Lower leg skin (tissue), 4 donors: ENCODE measurements at regions not wholly inside any gene's neighbourhood (a gene's known extent, or its start where the extent isn't known, plus 50 kb on each side); places are given as distances from the start of the nearest gene placed in this dataset.

ENCODE experiments used
- DNase-seq, 2 donors: peaks; one replicate each; pipeline ENCODE4 v3.0.0-alpha.2; 2019; ENCODE audit warnings: low spot score in 2 of 2
- H3K4me3 ChIP-seq: fragments of 200-600 bp; sonication (generic); 2 replicates; pipeline ENCODE4 v1.5.1; 2017; ENCODE audit warnings: mild to moderate bottlenecking, low read depth; ENCODE audit not compliant: poor library complexity, severe bottlenecking
- POLR2A ChIP-seq, 2 donors: fragments of 450-650 bp; IDR thresholded peaks; one replicate each; pipeline ENCODE4 v1.6.1; 2016 to 2017; ENCODE audit warnings: antibody characterized with exemption in 2 of 2, mild to moderate bottlenecking in 1 of 2, moderate library complexity in 1 of 2
- WGBS, 2 donors: methylation state at CpG; one replicate each; pipeline ENCODE4 v1.1.5; 2018; 5-methylcytosine and 5-hydroxymethylcytosine counted together
- intact Hi-C: fragments of 100-400 bp; cut with DNase I; formaldehyde crosslinking; loops from one replicate; pipeline ENCODE4 v1.15.0; 2023; ENCODE audit warnings: low total_unique reads
- TF ChIP-seq, protein P1 (sequence below), 3 donors: fragments of 450-650 bp; IDR thresholded peaks; one replicate each; pipeline ENCODE4 v1.5.1; 2016; ENCODE audit warnings: antibody characterized with exemption in 3 of 3, mild to moderate bottlenecking in 3 of 3, moderate library complexity in 2 of 3

DNA sequence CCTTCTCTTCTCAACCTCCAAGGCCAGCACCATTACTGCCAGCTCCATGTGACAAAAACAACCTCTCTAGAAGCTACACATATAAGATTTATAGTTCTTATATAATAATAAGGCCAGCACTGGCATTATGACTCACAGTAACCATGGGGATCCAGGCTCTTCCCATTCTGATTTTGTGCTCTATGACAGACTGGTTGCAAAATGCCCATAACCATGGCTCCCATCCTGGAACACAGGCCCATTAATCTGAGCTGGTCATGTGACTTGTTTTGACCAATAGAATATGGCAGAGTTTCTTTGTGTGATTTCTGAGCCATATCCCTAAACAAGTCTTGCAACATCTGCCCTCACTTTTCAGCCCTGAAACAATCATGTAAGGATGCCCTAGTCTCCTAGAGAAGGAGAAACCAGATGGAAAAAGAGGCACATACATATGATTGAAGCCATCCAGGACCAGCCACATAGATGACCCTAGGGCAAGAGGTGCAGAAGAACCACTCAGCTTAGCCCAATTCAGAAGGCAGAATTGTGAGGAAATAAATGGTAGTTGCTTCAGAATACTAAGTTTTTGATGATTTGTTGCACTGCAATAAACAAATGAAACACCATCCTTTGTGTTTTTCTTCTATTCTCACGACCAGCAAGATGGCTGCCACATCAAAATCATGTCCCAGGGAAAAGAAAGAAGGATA, 173.9 kb downstream of the SUCLG1 start:
- WGBS, 2 donors = 57 to 78% methylated on average over 1 of the region's 1 CpG
- no peak for TF ChIP-seq POLR2A (IDR thresholded peaks at IDR 0.05)
- TF ChIP-seq, protein P1, sequence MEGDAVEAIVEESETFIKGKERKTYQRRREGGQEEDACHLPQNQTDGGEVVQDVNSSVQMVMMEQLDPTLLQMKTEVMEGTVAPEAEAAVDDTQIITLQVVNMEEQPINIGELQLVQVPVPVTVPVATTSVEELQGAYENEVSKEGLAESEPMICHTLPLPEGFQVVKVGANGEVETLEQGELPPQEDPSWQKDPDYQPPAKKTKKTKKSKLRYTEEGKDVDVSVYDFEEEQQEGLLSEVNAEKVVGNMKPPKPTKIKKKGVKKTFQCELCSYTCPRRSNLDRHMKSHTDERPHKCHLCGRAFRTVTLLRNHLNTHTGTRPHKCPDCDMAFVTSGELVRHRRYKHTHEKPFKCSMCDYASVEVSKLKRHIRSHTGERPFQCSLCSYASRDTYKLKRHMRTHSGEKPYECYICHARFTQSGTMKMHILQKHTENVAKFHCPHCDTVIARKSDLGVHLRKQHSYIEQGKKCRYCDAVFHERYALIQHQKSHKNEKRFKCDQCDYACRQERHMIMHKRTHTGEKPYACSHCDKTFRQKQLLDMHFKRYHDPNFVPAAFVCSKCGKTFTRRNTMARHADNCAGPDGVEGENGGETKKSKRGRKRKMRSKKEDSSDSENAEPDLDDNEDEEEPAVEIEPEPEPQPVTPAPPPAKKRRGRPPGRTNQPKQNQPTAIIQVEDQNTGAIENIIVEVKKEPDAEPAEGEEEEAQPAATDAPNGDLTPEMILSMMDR (IDR thresholded peaks at IDR 0.05) = no peak
- intact Hi-C loops = no loop called here
- no peak for DNase-seq
- no peak overlapping the region for H3K4me3 ChIP-seq

DNA sequence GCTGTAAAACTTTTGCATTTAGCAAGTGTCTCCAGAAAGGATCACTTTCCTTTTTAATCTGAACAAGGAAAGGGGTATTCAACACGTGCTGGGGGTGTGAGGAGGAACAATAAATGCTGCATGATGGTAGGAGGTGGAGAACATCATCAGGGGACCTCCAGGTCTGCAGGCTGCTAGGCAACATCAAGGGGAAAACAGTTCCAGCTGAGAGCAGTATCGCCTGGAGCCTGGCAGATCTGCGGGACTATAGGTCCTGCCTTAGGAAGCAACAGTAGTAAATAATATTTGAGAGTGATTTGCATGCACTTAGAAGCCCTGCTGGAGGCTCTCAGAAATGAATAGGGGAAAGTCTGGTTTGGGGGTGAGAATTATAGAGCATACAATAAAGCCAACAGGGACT, 175.6 kb downstream of the SUCLG1 start:
- no peak overlapping the region for H3K4me3 ChIP-seq
- 31 to 34% methylated on average over 3 of the region's 3 CpGs for WGBS, 2 donors
- intact Hi-C loops = no loop called here
- DNase-seq = no peak
- TF ChIP-seq, protein P1 (IDR thresholded peaks at IDR 0.05) = no peak
- no peak for TF ChIP-seq POLR2A (IDR thresholded peaks at IDR 0.05)

DNA sequence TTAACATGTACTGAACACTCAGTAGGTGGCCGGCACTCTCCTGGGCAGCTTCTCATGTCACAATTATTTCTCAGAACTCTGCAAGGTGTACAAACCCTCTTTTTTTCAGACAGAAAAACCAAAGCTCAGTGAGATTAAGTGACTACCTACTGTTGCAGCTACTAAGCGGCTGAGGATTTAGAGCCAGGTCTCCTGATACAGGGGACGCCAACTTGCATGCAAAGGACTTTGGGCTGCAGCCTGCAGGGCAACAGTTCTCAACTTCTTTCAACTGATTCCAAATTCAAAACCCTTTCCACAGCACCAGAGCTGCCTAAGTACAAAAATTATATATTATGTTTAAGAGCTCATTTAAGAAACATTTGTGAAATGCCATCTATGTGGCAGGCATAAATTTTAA, 177.6 kb downstream of the SUCLG1 start:
- TF ChIP-seq, protein P1 (IDR thresholded peaks at IDR 0.05) = no peak
- no peak for TF ChIP-seq POLR2A (IDR thresholded peaks at IDR 0.05)
- H3K4me3 ChIP-seq = no peak overlapping the region
- 87 to 89% methylated on average over 3 of the region's 3 CpGs for WGBS, 2 donors
- intact Hi-C loops = no loop called here
- no peak for DNase-seq

DNA sequence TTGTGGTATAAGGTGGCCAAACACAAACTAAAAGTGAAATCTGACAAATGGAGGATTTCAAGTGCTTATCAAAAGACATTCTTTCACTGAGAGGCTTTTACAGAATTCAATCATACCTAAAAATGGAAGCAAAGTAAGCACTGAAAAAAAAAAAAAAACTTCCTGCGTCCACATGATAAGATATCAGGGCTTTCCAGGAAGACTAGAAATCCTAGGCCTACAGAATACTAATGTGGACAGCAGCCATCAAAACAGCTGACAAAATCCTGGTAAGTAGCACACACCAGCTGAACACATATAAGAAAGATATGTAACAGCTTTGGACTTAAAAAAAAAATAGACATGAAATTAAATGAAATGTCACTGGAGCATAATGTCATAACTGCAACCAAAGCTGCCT, 178.2 kb downstream of the SUCLG1 start:
- DNase-seq = no peak
- no peak overlapping the region for H3K4me3 ChIP-seq
- TF ChIP-seq, protein P1 (IDR thresholded peaks at IDR 0.05) = no peak
- no peak for TF ChIP-seq POLR2A (IDR thresholded peaks at IDR 0.05)
- intact Hi-C loops = no loop called here
- WGBS, 2 donors = 88 to 96% methylated on average over 1 of the region's 1 CpG

DNA sequence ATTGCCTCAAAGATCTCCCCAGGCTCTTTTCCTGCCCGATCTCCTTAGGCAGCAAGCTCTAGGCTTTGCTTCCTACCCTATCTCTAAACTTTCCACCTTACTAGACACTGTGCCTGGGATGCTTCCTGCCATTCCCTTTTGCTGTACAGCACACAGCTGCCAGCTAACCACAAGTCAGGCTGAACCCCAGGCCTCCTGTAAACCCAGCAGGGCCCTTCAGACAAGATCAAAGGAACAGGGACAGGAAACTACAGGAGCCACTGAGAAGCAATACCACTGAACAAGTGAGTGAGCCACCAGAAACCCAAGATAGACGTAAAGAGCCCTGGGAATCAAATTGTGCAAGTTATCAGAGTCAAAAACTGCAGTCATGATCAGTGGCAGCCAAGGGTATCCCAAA, 180.7 kb downstream of the SUCLG1 start:
- TF ChIP-seq, protein P1 (IDR thresholded peaks at IDR 0.05) = no peak
- TF ChIP-seq POLR2A (IDR thresholded peaks at IDR 0.05) = no peak
- 82 to 85% methylated on average over 2 of the region's 2 CpGs for WGBS, 2 donors
- no peak overlapping the region for H3K4me3 ChIP-seq
- intact Hi-C loops = no loop called here
- DNase-seq = no peak
